GM06990 (cell line): ENCODE measurements at regions not wholly inside any gene's neighbourhood (a gene's known extent, or its start where the extent isn't known, plus 50 kb on each side); places are given as distances from the start of the nearest gene placed in this dataset.

Experiments
- DNase-seq: peaks from one replicate; pipeline ENCODE4 v3.0.0-alpha.2; 2011; ENCODE audit not compliant: insufficient read length; ENCODE audit errors: extremely low read depth
- H3K27me3 ChIP-seq: replicated peaks from 2 replicates; pipeline ENCODE4 v1.6.0; 2011; ENCODE audit warnings: low read length; ENCODE audit not compliant: control insufficient read depth, insufficient read depth
- H3K36me3 ChIP-seq: 2 replicates; pipeline ENCODE4 v1.5.1; 2011; ENCODE audit warnings: low read length; ENCODE audit not compliant: control insufficient read depth, insufficient read depth
- H3K4me3 ChIP-seq: replicated peaks from 2 replicates; pipeline ENCODE4 v1.5.1; 2011; ENCODE audit warnings: low read depth, mild to moderate bottlenecking, control low read depth, low read length
- TF ChIP-seq, protein P1 (sequence below): IDR thresholded peaks from 2 replicates; pipeline ENCODE4 v1.5.1; 2011; ENCODE audit warnings: low read length, control low read depth, mild to moderate bottlenecking, inconsistent platforms; ENCODE audit not compliant: insufficient read depth, poor library complexity, severe bottlenecking

- Histone ChIP-seq H3K27me3 (no peaks in the 10 kb centered on the region), H3K4me3 (no peak overlapping the region), H3K36me3 (no peaks in the 10 kb centered on the region)
- no peak for DNase-seq
- TF ChIP-seq, protein P1, sequence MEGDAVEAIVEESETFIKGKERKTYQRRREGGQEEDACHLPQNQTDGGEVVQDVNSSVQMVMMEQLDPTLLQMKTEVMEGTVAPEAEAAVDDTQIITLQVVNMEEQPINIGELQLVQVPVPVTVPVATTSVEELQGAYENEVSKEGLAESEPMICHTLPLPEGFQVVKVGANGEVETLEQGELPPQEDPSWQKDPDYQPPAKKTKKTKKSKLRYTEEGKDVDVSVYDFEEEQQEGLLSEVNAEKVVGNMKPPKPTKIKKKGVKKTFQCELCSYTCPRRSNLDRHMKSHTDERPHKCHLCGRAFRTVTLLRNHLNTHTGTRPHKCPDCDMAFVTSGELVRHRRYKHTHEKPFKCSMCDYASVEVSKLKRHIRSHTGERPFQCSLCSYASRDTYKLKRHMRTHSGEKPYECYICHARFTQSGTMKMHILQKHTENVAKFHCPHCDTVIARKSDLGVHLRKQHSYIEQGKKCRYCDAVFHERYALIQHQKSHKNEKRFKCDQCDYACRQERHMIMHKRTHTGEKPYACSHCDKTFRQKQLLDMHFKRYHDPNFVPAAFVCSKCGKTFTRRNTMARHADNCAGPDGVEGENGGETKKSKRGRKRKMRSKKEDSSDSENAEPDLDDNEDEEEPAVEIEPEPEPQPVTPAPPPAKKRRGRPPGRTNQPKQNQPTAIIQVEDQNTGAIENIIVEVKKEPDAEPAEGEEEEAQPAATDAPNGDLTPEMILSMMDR = no peak
These were observed 556.5 kb upstream of the BRINP3 start for GRCh38 chr1:191034132-191034531.

DNA sequence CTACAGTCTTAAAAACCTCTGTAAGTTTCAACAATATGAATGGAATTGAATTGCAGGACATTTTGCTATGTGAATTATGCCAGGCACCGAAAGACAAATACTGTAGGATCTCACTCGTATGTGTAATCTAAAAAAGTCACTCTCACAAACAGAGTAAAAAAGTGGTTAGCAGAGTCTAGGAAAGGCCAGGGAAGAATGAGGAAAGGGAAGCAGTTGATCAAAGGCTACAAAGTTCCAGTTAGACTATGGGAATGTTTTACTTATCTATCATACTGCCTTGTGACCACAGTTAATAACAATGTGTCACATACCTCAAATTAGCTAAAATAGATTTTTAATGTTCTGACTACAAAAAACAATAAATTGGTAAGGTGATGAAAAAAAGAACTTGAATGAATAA, 565.4 kb upstream of the BRINP3 start:
- DNase-seq = no peak
- Histone ChIP-seq H3K27me3 (no peaks in the 10 kb centered on the region), H3K36me3 (no peaks in the 10 kb centered on the region), H3K4me3 (no peak overlapping the region)
- TF ChIP-seq, protein P1 = no peak

DNA sequence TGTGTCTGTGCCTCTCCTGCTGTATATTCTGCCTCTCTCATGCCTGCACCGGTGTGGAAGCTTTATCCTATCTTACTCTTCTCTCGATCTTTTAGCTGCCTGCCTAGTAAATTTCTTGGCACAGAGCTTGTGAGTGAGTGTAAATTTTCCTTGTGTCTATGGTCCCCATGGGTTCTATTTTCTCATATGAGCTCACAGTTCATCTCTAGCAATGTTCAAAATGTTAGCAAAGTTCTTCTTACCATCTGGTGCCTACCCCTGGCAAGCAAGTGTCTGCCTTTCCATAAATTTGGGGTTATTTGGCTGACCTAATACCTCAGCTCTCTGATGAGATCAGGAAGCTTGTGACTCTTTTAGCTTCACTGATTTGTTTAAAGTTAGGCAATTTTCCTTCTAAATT, 572.1 kb upstream of the BRINP3 start:
- TF ChIP-seq, protein P1 = no peak
- H3K27me3 ChIP-seq = no peaks in the 10 kb centered on the region
- H3K4me3 ChIP-seq = no peak overlapping the region
- no peak for DNase-seq
- H3K36me3 ChIP-seq = no peaks in the 10 kb centered on the region

DNA sequence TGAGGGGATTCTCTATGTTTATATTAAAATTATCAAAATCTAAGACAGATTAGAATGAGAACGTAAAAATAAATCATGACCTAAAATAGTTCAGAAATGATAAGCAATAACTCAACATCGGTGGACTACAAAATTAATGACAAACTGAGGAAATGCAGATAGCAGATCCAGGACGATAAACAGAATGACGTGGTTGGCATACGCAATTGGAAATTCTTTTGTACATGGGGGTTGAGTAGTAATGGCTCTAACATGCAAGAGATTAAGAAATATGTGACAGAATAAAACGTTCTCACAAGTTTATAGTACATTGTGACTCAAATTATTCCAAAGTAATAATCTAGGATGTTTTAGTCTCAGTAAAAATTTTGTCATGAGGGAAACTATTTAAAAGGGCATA, 575.2 kb upstream of the BRINP3 start:
- no peaks in the 10 kb centered on the region for H3K27me3 ChIP-seq
- no peak for DNase-seq
- no peaks in the 10 kb centered on the region for H3K36me3 ChIP-seq
- TF ChIP-seq, protein P1 = no peak
- no peak overlapping the region for H3K4me3 ChIP-seq

DNA sequence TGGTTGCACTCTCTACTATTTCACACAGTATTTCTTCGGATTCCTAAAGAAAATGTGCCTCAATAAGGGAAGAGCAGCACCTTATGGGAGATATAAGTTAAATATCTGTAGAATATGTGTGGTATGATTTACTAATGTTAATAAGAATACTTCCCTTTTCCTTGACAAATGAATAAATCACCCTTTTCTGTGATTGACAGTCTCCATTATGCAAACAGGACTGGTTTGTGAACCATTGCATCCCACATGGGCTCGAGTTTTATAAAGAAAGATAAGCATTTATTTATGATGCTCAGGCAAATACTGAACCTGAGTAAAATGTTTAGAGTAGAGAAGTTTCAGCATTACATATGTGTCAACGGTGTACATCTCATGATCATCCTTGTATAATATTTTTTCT, 587.7 kb upstream of the BRINP3 start:
- H3K36me3 ChIP-seq = no peaks in the 10 kb centered on the region
- H3K27me3 ChIP-seq = no peaks in the 10 kb centered on the region
- no peak for DNase-seq
- H3K4me3 ChIP-seq = no peak overlapping the region
- TF ChIP-seq, protein P1 = no peak

DNA sequence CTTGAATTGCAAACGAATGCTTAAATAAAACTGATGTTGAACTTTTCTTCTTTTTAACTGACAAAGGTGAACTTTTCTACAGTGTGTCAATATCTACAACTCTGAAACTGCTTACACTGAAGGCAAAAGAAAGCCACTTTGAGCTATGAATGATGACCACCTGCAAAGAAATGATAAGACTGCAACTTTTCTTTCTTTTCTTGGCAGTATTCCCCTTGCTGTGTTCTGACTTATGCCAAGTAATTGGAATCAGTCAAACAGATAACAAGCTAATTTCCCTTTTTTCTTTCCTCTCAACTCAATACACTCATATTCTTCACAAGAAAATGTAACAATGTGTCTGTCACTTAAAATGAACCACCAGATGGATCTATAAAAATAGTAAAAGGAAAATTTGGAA, 588.1 kb upstream of the BRINP3 start:
- no peak for DNase-seq
- H3K36me3 ChIP-seq = no peaks in the 10 kb centered on the region
- no peak overlapping the region for H3K4me3 ChIP-seq
- TF ChIP-seq, protein P1 = no peak
- H3K27me3 ChIP-seq = no peaks in the 10 kb centered on the region
